ENCODE measurements at regions not wholly inside any gene's neighbourhood (a gene's known extent, or its start where the extent isn't known, plus 50 kb on each side); places are given as distances from the start of the nearest gene placed in this dataset.

- Mint-ChIP-seq H3K4me3 (no peak overlapping the region), H3K4me1 (no peaks in the 10 kb centered on the region), H3K9me3 (no peaks in the 10 kb centered on the region), H3K27ac (no peak overlapping the region), H3K27me3 (ENCODE audit: low read depth) (no peaks in the 10 kb centered on the region), H3K36me3 (no peaks in the 10 kb centered on the region)
- ATAC-seq (no peak), DNase-seq (ENCODE audit: low spot score) (no peak)
- no peak for TF ChIP-seq SMAD4 (CRISPR knock-in tag; IDR thresholded peaks at IDR 0.05)
- no peak for TF ChIP-seq FOXP4 (CRISPR knock-in tag; IDR thresholded peaks at IDR 0.05)
- TF ChIP-seq JUN (CRISPR knock-in tag; IDR thresholded peaks at IDR 0.05) = no peak
- TF ChIP-seq, protein P1, sequence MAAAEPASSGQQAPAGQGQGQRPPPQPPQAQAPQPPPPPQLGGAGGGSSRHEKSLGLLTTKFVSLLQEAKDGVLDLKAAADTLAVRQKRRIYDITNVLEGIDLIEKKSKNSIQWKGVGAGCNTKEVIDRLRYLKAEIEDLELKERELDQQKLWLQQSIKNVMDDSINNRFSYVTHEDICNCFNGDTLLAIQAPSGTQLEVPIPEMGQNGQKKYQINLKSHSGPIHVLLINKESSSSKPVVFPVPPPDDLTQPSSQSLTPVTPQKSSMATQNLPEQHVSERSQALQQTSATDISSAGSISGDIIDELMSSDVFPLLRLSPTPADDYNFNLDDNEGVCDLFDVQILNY (CRISPR knock-in tag; IDR thresholded peaks at IDR 0.05) = no peak
- TF ChIP-seq JAZF1 (CRISPR knock-in tag; IDR thresholded peaks at IDR 0.05) = no peak
- no peak for TF ChIP-seq ZNF423 (CRISPR knock-in tag; IDR thresholded peaks at IDR 0.05)
- TF ChIP-seq ERG (CRISPR knock-in tag; IDR thresholded peaks at IDR 0.05) = no peak
- no peak for TF ChIP-seq TEAD4 (CRISPR knock-in tag; IDR thresholded peaks at IDR 0.05)
- no peak for TF ChIP-seq USF2 (CRISPR knock-in tag; IDR thresholded peaks at IDR 0.05)
- TF ChIP-seq TCF7 (CRISPR knock-in tag; IDR thresholded peaks at IDR 0.05; ENCODE audit: low read depth) = no peak
- TF ChIP-seq, protein P2, sequence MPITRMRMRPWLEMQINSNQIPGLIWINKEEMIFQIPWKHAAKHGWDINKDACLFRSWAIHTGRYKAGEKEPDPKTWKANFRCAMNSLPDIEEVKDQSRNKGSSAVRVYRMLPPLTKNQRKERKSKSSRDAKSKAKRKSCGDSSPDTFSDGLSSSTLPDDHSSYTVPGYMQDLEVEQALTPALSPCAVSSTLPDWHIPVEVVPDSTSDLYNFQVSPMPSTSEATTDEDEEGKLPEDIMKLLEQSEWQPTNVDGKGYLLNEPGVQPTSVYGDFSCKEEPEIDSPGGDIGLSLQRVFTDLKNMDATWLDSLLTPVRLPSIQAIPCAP (CRISPR knock-in tag; IDR thresholded peaks at IDR 0.05) = no peak
- TF ChIP-seq ZBTB43 (CRISPR knock-in tag; IDR thresholded peaks at IDR 0.05) = no peak
- TF ChIP-seq ELF4 (CRISPR knock-in tag; IDR thresholded peaks at IDR 0.05; ENCODE audit: low read depth) = no peak
- no peak for TF ChIP-seq NFATC4 (CRISPR knock-in tag; IDR thresholded peaks at IDR 0.05)
- CTCF ChIA-PET = no interaction called here
- POLR2A ChIA-PET = no interaction called here
Measured at GRCh38 chr5:8134609-8135008, 265.7 kb downstream of the MTRR start.

DNA sequence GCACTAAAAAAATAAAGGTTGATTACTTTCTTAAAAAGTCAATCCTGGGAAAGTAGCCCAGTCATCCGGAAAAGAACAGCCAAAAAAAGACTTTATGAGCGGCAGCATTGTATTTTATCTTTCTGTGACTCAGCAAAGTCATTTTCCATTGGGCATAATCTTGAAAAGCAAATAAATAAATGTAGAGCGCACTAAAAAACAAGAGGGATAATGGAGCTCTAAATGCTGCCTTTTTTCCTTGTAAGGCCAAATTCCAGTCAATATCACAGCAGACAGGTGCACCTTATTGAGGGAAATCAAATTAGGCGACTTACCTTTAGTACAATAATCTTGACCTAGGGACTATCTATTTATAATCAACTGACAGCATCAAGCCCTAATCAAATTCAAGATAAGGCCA lies 266.8 kb downstream of the MTRR start:
- CTCF ChIA-PET = interaction anchor here (1.5 kb wide), 1 partner anchor 208 kb away, joined by 3 read pairs; no protein-coding TSS in a partner anchor
- Mint-ChIP-seq H3K9me3 (no peaks in the 10 kb centered on the region), H3K27ac (no peak overlapping the region), H3K4me1 (no peaks in the 10 kb centered on the region), H3K27me3 (ENCODE audit: low read depth) (no peaks in the 10 kb centered on the region), H3K4me3 (no peak overlapping the region), H3K36me3 (no peaks in the 10 kb centered on the region)
- POLR2A ChIA-PET = no interaction called here
- TF ChIP-seq USF1 (CRISPR knock-in tag; IDR thresholded peaks at IDR 0.05) (no peak), ATF1 (CRISPR knock-in tag; IDR thresholded peaks at IDR 0.05) (no peak), FOXP4 (CRISPR knock-in tag; IDR thresholded peaks at IDR 0.05) (no peak)
- ATAC-seq (no peak), DNase-seq (ENCODE audit: low spot score) (no peak)
